GM18868 (cell line): ENCODE measurements at regions not wholly inside any gene's neighbourhood (a gene's known extent, or its start where the extent isn't known, plus 50 kb on each side); places are given as distances from the start of the nearest gene placed in this dataset.
A peak's percentile ranks its signal among the peaks of the same experiment; 100 is the strongest.

Source experiments
- ATAC-seq: cut with Tn5 transposase; IDR thresholded peaks from one replicate; pipeline ENCODE4 v1.9.1; 2021; ENCODE audit warnings: mild to moderate bottlenecking, moderate library complexity; ENCODE audit not compliant: unreplicated experiment

DNA sequence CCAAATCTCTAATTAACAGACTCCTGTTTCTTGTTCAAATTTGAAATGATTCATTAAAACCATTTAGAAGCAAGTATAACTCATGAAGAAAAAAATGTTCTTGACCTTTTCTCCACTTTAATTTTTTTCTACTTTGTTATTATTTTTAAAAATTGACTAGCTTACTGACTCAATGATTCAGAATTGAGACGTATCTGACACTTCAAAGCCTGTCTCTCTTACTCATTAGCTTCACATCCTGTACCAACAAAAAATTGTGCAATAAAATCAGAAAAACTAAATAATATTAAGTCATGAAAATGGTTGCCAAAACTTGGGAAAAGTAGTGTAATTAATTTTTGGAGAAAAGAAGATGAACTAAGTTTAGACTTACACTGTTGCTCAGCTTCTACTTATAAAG is 331.2 kb downstream of the SLC16A7 start:
- ATAC-seq = no peak

DNA sequence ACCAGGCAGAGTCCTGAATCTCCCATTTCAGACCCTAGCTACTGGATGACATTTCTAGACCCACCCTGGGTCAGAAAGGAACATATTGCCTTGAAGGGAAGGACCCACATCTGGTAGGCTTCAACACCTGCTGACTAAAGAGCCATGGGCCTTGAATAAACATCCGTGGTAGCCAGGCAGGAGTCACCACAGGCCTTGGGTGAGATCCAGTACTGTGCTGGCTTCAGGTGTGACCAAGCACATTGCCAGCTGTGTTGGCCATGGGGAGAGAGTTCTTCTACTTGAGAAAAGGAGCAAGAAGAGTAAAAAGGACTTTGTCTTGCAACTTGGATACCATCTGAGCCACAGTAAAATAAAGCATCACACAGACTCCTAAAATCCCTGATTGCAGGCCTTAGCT is 332.6 kb downstream of the SLC16A7 start:
- no peak for ATAC-seq

DNA sequence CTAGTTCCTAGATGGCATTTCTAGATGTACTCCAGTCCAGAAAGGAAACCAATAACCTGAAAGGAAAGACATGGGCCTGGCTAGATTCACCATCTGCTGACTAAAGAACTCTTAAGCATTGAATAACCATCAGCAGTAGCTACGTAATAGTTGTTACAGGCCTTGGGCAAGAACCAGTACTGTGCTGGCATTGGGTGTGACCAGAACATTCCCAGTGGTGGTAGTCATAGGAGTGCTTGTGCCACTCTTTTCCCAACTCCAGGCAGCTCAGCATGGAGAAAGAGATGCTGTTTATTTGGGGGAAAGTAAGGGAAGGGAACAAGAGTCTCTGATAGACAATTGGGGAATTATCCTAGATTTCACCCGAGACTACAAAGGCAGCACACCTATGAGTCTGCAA is 333.3 kb downstream of the SLC16A7 start:
- no peak for ATAC-seq

DNA sequence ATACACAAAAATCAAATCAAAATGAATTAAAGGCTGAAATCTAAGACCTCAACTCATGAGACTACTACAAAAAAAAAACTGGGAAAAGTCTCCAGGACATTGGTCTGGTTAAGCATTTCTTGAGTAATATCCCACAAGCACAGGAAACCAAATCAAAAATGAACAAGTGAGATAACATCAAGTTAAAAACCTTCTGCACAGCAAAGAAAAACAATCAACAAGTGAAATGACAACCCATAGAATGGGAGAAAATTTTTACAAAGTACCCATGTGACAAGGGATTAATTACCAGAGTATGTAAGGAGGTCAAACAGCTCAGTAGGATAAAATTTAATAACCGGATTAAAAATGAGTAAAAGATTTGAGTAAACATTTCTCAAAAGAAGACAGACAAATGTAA is 338.7 kb downstream of the SLC16A7 start:
- ATAC-seq = no peak

DNA sequence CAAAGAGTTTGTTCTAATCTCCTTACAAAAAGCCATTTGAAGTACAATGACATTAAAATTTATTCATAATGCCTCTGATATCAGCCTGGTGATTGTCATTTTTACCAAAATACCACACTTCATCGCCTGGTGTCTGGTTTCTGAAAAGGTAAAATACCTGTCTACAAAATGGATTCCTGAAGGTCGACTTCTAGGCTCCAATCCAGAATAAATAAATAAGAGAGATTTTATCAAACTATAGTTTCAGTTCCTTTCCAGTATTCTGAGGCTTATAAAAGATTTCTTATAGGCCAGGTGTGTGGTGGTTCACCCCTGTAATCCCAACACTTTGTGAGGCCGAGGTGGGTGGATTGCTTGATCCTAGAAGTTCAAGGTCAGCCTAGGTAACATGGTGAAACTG is 340.7 kb downstream of the SLC16A7 start:
- no peak for ATAC-seq

DNA sequence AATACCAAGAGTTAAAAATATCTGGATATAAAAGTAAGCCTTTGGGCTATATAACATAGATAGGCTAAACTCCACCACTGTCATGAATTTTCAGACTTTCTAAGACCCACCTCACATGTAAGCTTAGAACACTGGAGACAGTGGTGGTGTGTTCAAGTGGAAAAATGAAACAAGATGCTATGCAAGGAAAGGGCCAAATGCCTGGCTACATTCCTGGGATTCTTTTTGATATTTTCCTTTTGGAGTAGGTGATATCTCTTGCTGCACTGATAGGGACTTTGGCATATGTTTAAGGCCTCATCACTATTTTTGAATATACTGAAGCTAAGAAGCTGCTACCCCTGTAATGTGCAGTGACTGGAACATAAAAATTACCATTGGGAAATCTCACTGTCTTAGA is 341.3 kb downstream of the SLC16A7 start:
- ATAC-seq = no peak

DNA sequence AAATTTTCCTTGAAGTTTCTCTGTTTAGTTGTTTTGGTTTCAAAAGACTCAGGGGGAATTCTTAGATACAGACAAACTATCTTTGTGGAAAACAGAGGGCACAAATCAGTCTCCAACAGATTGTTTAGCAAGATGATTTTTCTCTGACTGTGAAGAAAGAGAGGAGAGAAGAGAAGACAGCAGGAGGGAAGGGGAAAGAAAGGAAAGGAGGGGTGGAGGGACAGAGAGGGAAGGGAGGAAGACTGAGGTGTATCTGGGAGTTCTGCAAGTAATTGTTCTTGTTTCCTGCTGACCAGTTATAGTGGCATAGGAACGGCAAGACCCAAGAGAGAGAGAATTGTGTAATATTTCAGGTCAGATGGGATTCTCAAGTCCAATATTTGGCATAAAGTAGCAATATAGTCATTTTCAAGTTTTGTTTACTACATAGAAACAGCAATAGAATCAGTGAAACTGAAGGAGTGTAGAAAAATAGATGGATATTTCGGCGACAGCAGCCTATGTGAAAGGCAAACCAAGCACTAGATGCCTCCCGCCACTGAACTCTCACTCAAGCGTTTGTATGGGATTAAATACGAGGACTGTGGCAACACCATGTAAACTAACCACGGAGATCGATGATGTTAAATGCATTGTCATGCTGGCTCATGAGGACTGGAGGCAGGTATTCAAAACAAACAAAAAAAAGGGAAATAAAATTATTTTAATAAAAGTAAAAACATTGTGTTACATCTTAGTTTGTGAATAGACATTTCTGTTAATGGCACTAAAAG is 342.5 kb downstream of the SLC16A7 start:
- no peak for ATAC-seq

DNA sequence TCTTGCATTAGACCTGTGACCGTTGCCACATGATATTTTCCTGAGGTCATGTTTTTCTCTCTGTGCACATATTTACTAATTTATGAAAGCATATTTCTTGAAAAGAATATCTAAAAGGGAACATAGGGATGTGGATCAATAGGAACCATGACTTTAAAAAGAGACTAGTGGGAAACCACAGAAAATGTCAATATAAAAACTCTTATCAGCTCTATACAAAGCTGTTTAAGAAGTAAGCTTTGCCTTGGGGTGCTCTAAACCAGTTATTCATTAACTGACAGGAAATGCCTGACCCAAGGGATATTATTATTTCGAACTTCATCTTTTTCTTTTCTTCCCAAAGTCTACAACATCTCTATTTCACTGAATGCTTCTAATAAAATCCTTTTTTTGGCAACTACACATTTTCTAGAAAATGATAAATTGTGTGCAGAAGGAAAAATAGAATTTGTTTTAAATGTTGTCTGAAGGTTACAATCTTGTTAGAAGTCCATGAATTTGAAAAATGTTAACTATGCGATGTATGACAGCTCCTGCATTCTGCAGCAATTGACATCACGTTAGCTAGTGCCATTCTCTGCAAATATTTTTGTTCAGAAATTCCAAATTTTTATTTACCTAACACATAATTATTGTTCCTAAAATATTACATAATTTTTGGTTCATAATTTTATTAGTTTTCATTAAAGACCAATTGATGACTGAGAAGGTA is 345.0 kb downstream of the SLC16A7 start:
- ATAC-seq = no peak

DNA sequence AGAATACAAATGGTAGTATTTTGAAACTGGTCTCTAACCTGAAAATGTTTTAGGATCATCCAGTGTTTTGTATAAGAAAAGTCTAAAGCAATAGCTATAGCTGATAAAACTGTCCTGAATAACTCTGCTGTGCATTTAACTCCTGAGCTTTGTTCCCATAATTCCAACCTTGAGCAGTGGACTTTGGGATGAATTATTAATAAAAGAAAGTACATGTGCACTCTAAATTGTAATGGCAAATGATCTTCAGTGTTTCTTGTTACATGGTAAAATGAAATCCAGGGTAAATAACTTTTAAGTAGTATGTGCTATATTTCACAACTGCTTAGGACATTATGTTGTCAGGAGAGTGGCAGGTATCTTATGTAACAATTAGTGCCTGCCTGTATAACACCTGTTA is 345.6 kb downstream of the SLC16A7 start:
- ATAC-seq = no peak

DNA sequence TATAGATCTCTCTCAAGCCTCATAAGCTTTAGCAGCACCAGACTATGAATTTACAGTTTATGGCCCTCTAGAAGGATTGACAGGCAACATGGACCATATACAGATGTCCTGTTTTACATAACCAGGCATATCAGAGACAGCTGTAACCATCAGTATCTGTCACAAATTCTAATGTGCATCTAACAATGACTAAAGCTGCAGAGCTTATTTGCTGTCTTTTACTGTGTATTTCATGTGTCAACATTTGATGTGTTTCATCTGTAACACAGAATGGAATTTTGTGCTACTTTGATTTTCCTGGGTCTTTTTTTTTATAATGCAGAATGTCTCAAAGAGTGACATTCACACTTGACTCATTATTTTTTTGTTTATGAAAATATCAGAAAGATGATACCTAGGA is 348.3 kb downstream of the SLC16A7 start:
- no peak for ATAC-seq

DNA sequence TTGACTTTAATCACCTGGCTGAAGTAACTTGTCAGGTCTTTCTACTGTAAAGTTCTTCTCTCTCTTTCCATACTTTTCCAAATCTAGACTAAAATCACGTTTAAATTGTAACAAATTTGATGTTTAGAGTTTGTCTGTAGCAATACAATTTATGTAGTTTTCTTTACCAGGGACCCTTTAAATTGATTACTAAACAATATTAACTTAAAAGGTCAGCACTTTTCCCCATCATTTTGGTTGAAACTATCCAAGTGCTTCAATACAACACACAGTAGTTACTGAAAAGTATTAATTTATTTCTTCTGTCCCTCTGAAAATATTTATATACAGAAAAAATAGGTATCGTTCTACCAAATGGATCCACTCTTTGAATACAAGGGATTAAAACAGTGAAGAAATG is 350.8 kb downstream of the SLC16A7 start:
- no peak for ATAC-seq

DNA sequence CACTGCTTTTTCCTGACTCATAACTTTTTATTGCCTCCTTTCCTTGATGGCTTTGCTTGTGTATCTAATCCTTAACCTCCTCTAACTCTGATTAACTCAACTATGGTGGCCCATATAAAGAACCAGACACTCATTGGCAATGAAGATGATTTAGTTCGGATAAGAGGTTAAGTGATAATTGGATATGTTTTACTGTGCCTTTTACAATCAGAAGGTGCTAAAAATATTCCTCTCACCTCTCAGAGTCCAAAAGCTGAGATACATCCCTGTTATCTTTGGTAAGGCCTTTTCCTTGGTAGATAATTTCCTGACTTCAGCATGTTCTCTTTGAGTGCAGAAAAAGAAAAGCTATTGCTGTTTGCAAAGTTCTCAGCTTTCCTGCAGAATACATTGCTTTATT is 367.7 kb downstream of the SLC16A7 start:
- ATAC-seq = no peak

DNA sequence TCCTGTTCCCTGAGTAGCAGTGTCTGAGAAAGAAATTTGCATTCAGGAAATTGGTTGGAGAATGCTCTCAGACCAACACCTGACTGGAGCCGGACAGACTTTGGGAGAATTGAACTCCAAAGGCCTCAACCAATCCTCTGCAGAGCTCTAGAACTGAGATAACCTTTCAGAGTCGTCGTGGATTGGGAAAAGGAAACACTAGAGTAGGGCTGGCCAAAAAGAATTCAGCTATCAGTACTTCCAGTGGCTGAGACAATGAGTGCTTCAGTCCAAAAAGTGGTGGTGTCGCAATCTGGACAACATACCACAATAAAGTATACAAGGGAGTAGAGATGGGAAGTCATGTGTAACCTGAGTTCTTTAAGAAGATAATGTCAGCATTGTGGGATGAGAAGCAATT is 377.1 kb downstream of the SLC16A7 start:
- no peak for ATAC-seq

DNA sequence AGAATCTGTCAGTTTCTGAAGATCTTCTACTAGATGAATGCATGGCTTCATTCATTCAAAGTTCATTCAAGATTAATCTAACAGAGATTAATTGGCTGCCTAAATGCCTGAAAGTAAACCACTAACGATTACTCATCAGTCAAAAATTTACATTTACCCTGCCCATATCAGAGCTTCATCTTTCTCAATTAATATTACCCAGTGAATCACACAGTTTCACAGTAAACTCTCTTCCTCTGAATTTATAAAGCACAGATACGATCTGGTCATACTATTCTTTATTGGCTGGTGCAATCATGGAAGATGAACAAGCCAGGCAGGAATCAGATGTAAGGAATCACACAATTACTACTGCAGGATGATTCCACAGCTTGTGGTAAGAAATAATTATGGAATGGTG is 377.7 kb downstream of the SLC16A7 start:
- no peak for ATAC-seq

DNA sequence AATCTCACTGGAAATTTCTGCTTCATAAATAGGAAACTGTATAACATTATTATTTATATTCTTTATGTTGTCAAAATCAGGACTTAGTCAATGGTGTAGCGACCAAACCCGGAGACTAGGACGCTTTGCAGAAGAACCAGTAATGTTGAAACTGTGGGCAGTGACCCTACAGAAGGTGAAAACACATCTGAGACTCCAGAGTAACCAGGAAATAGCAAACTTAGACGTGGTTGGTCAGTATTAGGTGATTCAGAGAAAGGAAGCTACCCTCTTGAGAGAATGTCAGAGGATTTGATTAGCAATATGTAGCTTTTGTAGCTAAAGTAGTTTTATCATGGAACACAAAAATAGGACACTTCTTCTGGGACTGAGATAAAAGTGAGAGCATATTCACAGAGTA is 381.9 kb downstream of the SLC16A7 start:
- ATAC-seq = peak; percentile 81

DNA sequence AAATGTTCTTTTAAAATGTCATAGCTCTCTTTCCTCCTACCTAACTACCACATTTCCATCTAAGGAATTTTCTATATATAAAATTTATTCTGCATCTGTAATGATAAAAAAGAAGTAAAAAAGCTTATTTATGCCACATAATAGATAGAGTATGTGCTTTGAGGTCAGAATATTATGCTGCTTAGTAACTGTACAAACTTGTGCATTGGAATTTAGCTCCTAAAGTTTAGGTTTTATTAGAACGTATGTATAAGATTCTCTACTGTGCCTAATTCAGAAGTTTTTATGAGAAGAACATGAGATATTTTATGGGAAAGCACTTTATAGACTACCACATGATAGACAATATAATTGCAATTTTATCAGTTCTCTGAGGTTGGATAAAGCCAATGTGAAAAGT is 384.6 kb downstream of the SLC16A7 start:
- ATAC-seq = no peak

DNA sequence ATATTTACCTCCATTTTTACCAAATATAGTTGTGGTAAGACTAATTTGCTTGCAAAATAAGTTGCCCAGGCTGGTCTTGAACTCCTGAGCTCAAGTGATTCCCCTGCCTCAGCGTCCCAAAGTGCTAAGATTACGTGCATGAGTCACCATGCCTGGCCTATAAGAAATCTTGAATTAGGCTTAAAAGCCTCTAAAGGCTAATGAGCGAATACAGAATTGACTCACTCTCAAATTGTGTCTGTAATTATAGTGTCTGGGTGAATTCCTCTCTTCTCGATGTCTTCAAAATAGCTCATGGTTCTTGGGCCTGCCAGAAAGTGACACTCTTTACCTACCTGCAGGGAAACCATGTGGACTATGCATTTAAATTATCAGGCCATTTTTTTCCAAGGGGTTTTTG is 403.5 kb downstream of the SLC16A7 start:
- peak; percentile 64 for ATAC-seq

DNA sequence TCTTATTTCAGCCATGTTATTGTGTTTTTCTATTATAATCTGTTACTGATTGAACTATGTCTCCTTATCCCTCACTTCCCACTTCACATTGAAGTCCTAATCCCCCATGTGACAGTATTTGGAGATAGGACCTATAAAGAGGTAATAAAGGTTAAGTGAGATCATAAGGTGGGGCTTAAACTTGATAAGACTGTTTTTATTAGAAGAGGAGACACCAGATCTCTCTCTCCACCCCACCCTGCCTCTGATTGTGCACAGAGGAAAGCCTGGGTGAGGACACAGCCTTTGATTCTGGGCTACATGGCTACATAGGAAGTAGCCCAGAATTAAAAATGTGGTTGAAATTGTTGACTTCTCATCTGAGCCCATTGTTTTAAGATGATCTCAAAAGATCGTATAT is 414.7 kb downstream of the SLC16A7 start:
- no peak for ATAC-seq

DNA sequence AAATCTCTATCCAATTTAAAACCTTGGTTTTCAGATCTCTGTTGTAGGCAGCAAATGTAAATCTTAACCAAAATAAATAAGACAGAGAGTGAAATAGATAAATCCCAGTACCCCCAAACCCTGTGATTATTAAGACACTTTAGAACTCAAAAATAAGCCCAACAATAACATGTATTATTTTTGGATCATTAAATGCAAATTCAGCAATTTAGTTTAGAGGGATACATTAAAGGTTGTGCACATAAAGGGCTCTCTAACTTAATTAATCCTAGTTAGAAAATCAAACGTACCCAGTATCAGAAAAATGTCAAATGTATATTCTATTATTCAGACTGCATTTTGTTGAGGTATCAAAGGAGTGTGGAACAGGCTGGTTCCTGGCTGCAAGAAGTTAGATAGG is 416.8 kb downstream of the SLC16A7 start:
- no peak for ATAC-seq

DNA sequence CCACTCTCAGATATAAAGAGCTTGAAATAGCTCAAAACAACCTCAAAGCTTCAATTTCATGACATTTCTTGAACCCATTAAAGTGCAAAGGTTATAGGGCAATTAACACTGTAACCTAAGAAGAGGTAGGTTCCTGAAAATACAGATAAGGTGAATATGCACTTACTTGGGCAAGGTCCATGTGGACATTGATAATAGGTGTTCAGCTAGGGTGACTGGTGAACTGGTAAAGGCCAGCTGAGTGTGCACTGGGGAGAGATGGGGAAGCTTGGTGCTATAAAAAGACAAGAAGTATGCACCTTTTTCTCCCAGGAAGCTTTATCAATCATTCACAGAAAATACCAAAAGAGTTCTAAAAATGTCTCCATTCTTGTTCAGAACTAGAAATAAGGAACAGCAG is 418.6 kb downstream of the SLC16A7 start:
- ATAC-seq = no peak

DNA sequence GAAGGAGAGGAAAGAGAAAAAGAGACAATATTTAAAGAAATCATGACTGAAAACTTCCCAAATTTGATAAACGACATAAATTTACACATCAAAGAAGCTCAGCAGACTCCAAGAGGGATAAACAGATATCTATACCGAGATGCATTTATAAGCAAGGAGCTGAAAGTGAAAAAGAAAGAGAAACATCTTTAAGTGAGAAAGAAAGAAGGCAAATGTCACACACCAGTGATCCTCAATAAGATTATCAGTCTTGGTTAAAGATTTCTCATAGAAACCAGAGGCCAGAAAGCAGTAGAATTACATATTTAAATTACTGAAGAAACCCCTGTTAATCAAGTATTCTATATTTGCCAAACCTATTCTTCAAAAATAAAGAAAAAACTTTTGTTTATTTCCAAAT is 424.2 kb downstream of the SLC16A7 start:
- ATAC-seq = no peak

DNA sequence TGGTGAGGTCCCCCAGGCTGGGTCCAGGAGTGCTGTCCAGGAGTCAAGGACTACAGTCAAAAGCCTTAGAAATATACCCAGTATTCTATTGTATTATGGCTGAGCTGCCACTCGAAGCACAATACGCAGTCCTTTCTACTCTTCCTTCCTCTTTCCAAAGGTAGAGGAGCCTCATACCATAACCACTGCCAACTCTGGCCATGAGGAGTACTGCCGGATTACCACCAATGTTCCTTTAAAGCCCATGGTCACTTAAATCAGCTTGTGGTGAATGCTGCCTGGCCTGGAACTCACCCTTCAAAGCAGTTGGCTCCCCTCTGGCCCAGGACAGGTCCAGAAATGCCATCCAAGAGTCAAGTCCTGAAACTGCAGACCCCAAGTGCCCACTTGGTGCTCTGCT is 425.4 kb downstream of the SLC16A7 start:
- no peak for ATAC-seq

DNA sequence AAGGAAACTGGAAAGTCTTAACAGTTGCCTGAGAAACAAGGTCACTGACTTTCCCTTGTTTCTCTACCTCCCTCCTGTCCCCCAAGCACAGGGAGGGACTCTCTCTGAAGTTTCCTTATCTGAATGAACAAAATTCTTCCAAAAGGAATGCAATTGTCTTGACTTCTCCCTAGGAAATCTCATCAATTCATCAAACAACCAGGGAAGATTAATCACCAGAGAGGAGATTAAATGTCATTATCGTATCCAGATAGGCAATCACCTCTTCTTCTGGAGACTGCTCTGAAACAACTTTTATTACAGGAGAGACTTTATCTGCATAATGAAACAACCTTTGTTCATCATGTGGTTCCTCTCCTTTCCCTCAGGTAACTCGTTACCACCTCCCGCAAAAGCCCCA is 431.4 kb downstream of the SLC16A7 start:
- ATAC-seq = no peak
